HG02981 (cell line): ENCODE measurements at regions not wholly inside any gene's neighbourhood (a gene's known extent, or its start where the extent isn't known, plus 50 kb on each side); places are given as distances from the start of the nearest gene placed in this dataset.

Experiments
- ATAC-seq: cut with Tn5 transposase; IDR thresholded peaks from one replicate; pipeline ENCODE4 v1.9.1; 2021; ENCODE audit warnings: mild to moderate bottlenecking, moderate library complexity; ENCODE audit not compliant: unreplicated experiment

GRCh38 chr4:106463622-106464021, 95.0 kb upstream of the GIMD1 start:
- ATAC-seq: no peak

GRCh38 chr4:106454581-106454980, 86.0 kb upstream of the GIMD1 start:
- ATAC-seq: no peak

- ATAC-seq: no peak
Measured at GRCh38 chr4:106454021-106454420, 85.4 kb upstream of the GIMD1 start.

GRCh38 chr4:106451091-106451490, 82.5 kb upstream of the GIMD1 start:
- no peak for ATAC-seq

- no peak for ATAC-seq
Measured at GRCh38 chr4:106450249-106450648, 81.7 kb upstream of the GIMD1 start.

GRCh38 chr4:106444557-106444956, 76.0 kb upstream of the GIMD1 start:
- ATAC-seq: no peak

GRCh38 chr4:106430797-106431196, 62.2 kb upstream of the GIMD1 start:
- no peak for ATAC-seq

- ATAC-seq: no peak
Measured at GRCh38 chr4:106429885-106430284, 61.3 kb upstream of the GIMD1 start.

GRCh38 chr4:106426069-106426468, 57.5 kb upstream of the GIMD1 start:
- no peak for ATAC-seq

- ATAC-seq: no peak
Measured at GRCh38 chr4:106425576-106425975, 57.0 kb upstream of the GIMD1 start.

GRCh38 chr4:106424426-106424825, 55.8 kb upstream of the GIMD1 start:
- no peak for ATAC-seq

GRCh38 chr4:106423791-106424190, 55.2 kb upstream of the GIMD1 start:
- no peak for ATAC-seq

GRCh38 chr4:106422766-106423165, 54.2 kb upstream of the GIMD1 start:
- ATAC-seq: no peak

- no peak for ATAC-seq
Measured at GRCh38 chr4:106421441-106422296, 53.1 kb upstream of the GIMD1 start.

GRCh38 chr4:106418444-106418843, 49.9 kb upstream of the GIMD1 start:
- ATAC-seq: no peak
